Fibroblast of the aortic adventitia (primary cell): ENCODE measurements at regions not wholly inside any gene's neighbourhood (a gene's known extent, or its start where the extent isn't known, plus 50 kb on each side); places are given as distances from the start of the nearest gene placed in this dataset.

ENCODE experiments used
- DNase-seq: peaks from one replicate; pipeline ENCODE4 v3.0.0-alpha.2; 2010; ENCODE audit warnings: low read depth
- H3K4me3 ChIP-seq: 2 replicates; pipeline ENCODE4 v1.5.1; 2011; ENCODE audit warnings: low read depth, mild to moderate bottlenecking, control low read depth, low read length, moderate library complexity
- CTCF ChIP-seq: IDR thresholded peaks from 2 replicates; pipeline ENCODE4 v1.5.1; 2011; ENCODE audit warnings: mild to moderate bottlenecking, low read length, control low read depth, inconsistent platforms; ENCODE audit not compliant: insufficient read depth

GRCh38 chr17:77768248-77768852 is 190.2 kb upstream of the TNRC6C start:
- TF ChIP-seq CTCF = no peak
- no peak for DNase-seq
- no peak overlapping the region for H3K4me3 ChIP-seq

GRCh38 chr17:77769215-77769614 is 189.3 kb upstream of the TNRC6C start:
- DNase-seq = no peak
- TF ChIP-seq CTCF = no peak

GRCh38 chr17:77769762-77770161 is 188.7 kb upstream of the TNRC6C start:
- no peak for TF ChIP-seq CTCF
- no peak for DNase-seq
- H3K4me3 ChIP-seq = no peak overlapping the region

More at GRCh38 chr17:77769215-77769614, 189.3 kb upstream of the TNRC6C start:
- H3K4me3 ChIP-seq = no peak overlapping the region

- peak; percentile 68 for DNase-seq
- no peak for TF ChIP-seq CTCF
- no peak overlapping the region for H3K4me3 ChIP-seq
These were observed 188.0 kb upstream of the TNRC6C start for GRCh38 chr17:77770331-77771105.

- H3K4me3 ChIP-seq = no peak overlapping the region
- no peak for TF ChIP-seq CTCF
- no peak for DNase-seq
These were observed 187.4 kb upstream of the TNRC6C start for GRCh38 chr17:77771145-77771544.

- DNase-seq = no peak
- no peak for TF ChIP-seq CTCF
- no peak overlapping the region for H3K4me3 ChIP-seq
These were observed 186.9 kb upstream of the TNRC6C start for GRCh38 chr17:77771587-77771986.
